Loucy (cell line): ENCODE measurements at regions not wholly inside any gene's neighbourhood (a gene's known extent, or its start where the extent isn't known, plus 50 kb on each side); places are given as distances from the start of the nearest gene placed in this dataset.
"Not testable (repeated sequence)": the region's sequence is repeated elsewhere in the genome, so short reads cannot be mapped to it uniquely, and the experiment has no call there.

Experiments
- H2AFZ ChIP-seq: fragments of 200-600 bp; sonication (generic); 2 replicates; pipeline ENCODE4 v1.6.0; 2016; ENCODE audit warnings: antibody characterized with exemption, mild to moderate bottlenecking, low read length, moderate library complexity
- H3F3A ChIP-seq: fragments of 200-600 bp; 2 replicates; pipeline ENCODE4 v1.6.0; 2016; ENCODE audit warnings: antibody characterized with exemption, low read depth, mild to moderate bottlenecking
- H3K27me3 ChIP-seq: fragments of 200-600 bp; sonication (generic); 2 replicates; pipeline ENCODE4 v1.6.1; 2014; ENCODE audit warnings: low read length, mild to moderate bottlenecking; ENCODE audit not compliant: insufficient read depth, poor library complexity, severe bottlenecking
- H3K36me3 ChIP-seq: fragments of 200-600 bp; sonication (generic); 2 replicates; pipeline ENCODE4 v1.6.1; 2016; ENCODE audit warnings: low read length; ENCODE audit not compliant: insufficient read depth
- H3K4me1 ChIP-seq: fragments of 200-600 bp; sonication (generic); 2 replicates; pipeline ENCODE4 v1.5.1; 2014; ENCODE audit warnings: low read length, mild to moderate bottlenecking; ENCODE audit not compliant: insufficient read depth, poor library complexity, severe bottlenecking
- H3K4me2 ChIP-seq: fragments of 200-600 bp; sonication (generic); 2 replicates; pipeline ENCODE4 v1.6.0; 2014; ENCODE audit warnings: antibody characterized with exemption, low read length, low read depth, mild to moderate bottlenecking; ENCODE audit not compliant: poor library complexity, severe bottlenecking
- H3K4me3 ChIP-seq: fragments of 200-600 bp; sonication (generic); 2 replicates; pipeline ENCODE4 v1.5.1; 2014; ENCODE audit warnings: low read length, mild to moderate bottlenecking, mixed read lengths; ENCODE audit not compliant: poor library complexity, severe bottlenecking
- H3K79me2 ChIP-seq: fragments of 200-600 bp; sonication (generic); 2 replicates; pipeline ENCODE4 v1.6.1; 2014; ENCODE audit warnings: low read length; ENCODE audit not compliant: insufficient read depth
- H3K9ac ChIP-seq: fragments of 200-600 bp; sonication (generic); 2 replicates; pipeline ENCODE4 v1.6.0; 2014; ENCODE audit warnings: mild to moderate bottlenecking, low read depth, low read length, moderate library complexity; ENCODE audit not compliant: poor library complexity, severe bottlenecking
- H3K9me2 ChIP-seq: fragments of 200-600 bp; sonication (generic); replicated peaks from 2 replicates; pipeline ENCODE4 v1.6.1; 2016; ENCODE audit warnings: low read depth, low read length, mixed read lengths
- H3K9me3 ChIP-seq: fragments of 200-600 bp; sonication (generic); 2 replicates; pipeline ENCODE4 v1.6.1; 2014; ENCODE audit warnings: mild to moderate bottlenecking, antibody characterized with exemption, low read length, low read depth; ENCODE audit not compliant: insufficient read depth
- H4K20me1 ChIP-seq: fragments of 200-600 bp; sonication (generic); 2 replicates; pipeline ENCODE4 v1.6.0; 2014; ENCODE audit warnings: antibody characterized with exemption, low read length, mild to moderate bottlenecking; ENCODE audit not compliant: insufficient read depth, poor library complexity, severe bottlenecking
- CTCF ChIP-seq: fragments of 200-600 bp; sonication (generic); conservative IDR thresholded peaks from 2 replicates; pipeline ENCODE4 v1.5.1; 2014; ENCODE audit warnings: mild to moderate bottlenecking, antibody characterized with exemption, low read length
- EZH2phosphoT487 ChIP-seq: fragments of 200-600 bp; IDR thresholded peaks from 2 replicates; pipeline ENCODE4 v1.6.1; 2018; ENCODE audit warnings: antibody characterized with exemption, mild to moderate bottlenecking, moderate library complexity, borderline replicate concordance

GRCh38 chr4:125179727-125180126 is 135.0 kb upstream of the FAT4 start:
- Histone ChIP-seq H3K4me1 (no peaks in the 10 kb centered on the region), H3K9me2 (no peaks in the 10 kb centered on the region), H3K9me3 (no peaks in the 10 kb centered on the region), H3F3A (no peaks in the 10 kb centered on the region), H3K9ac (no peak overlapping the region), H3K4me2 (no peak overlapping the region), H3K36me3 (no peaks in the 10 kb centered on the region), H2AFZ (no peak overlapping the region), H3K27me3 (no peaks in the 10 kb centered on the region), H3K79me2 (no peaks in the 10 kb centered on the region), H3K4me3 (no peak overlapping the region), H4K20me1 (no peaks in the 10 kb centered on the region)
- TF ChIP-seq CTCF: no peak
- no peak for TF ChIP-seq EZH2phosphoT487

- no peaks in the 10 kb centered on the region for H4K20me1 ChIP-seq
- H3K27me3 ChIP-seq: no peaks in the 10 kb centered on the region
- no peaks in the 10 kb centered on the region for H3K4me1 ChIP-seq
- H3K4me2 ChIP-seq: no peak overlapping the region
- no peaks in the 10 kb centered on the region for H3K36me3 ChIP-seq
- H3K9me2 ChIP-seq: no peaks in the 10 kb centered on the region
- no peak overlapping the region for H2AFZ ChIP-seq
- H3K4me3 ChIP-seq: no peak overlapping the region
- no peak for TF ChIP-seq CTCF
- no peak for TF ChIP-seq EZH2phosphoT487
- H3K9ac ChIP-seq: no peak overlapping the region
- no peaks in the 10 kb centered on the region for H3K79me2 ChIP-seq
- H3F3A ChIP-seq: no peaks in the 10 kb centered on the region
- no peaks in the 10 kb centered on the region for H3K9me3 ChIP-seq
Observed at GRCh38 chr4:125169192-125169591, 145.6 kb upstream of the FAT4 start.

GRCh38 chr4:125168531-125168930 is 146.2 kb upstream of the FAT4 start:
- Histone ChIP-seq H3K36me3 (no peaks in the 10 kb centered on the region), H3K4me1 (no peaks in the 10 kb centered on the region), H3K79me2 (no peaks in the 10 kb centered on the region), H3K9me2 (no peaks in the 10 kb centered on the region), H3K9me3 (no peaks in the 10 kb centered on the region), H3K4me2 (no peak overlapping the region), H3F3A (no peaks in the 10 kb centered on the region), H3K9ac (no peak overlapping the region), H4K20me1 (no peaks in the 10 kb centered on the region), H3K4me3 (no peak overlapping the region), H3K27me3 (no peaks in the 10 kb centered on the region), H2AFZ (no peak overlapping the region)
- no peak for TF ChIP-seq EZH2phosphoT487
- no peak for TF ChIP-seq CTCF

GRCh38 chr4:125166012-125166411 is 148.7 kb upstream of the FAT4 start:
- H3K9me3 ChIP-seq, H3K79me2 ChIP-seq, H3K4me2 ChIP-seq, H3K36me3 ChIP-seq, H3K4me1 ChIP-seq, H3K9me2 ChIP-seq, H2AFZ ChIP-seq, H4K20me1 ChIP-seq, H3F3A ChIP-seq, H3K4me3 ChIP-seq, H3K9ac ChIP-seq, H3K27me3 ChIP-seq: not testable (repeated sequence)
